B cell (primary cell): ENCODE measurements at regions not wholly inside any gene's neighbourhood (a gene's known extent, or its start where the extent isn't known, plus 50 kb on each side); places are given as distances from the start of the nearest gene placed in this dataset.

Experiments used
- ATAC-seq: fragments of 200-7000 bp; cut with Tn5 transposase; one replicate; pipeline ENCODE4 v1.10.0; 2021; ENCODE audit warnings: low read depth, mild to moderate bottlenecking, moderate number of reproducible peaks, moderate library complexity
- CTCF ChIA-PET: fragments of 350-600 bp; sonication (Branson Sonifier 250); formaldehyde crosslinking; loops from one replicate; lab custom pipeline; 2021; ENCODE audit warnings: antibody characterized with exemption, inconsistent platforms; lab: Charles Lee
- POLR2A ChIA-PET: fragments of 350-600 bp; sonication (Branson Sonifier 250); formaldehyde crosslinking; loops from one replicate; lab custom pipeline; 2021; ENCODE audit warnings: antibody characterized with exemption; lab: Charles Lee
- DNase-seq: peaks from one replicate; pipeline ENCODE4 v3.0.0; 2013
- H2AFZ ChIP-seq: 2 replicates; pipeline ENCODE4 v1.6.1; 2012; ENCODE audit warnings: mild to moderate bottlenecking, low read depth, low read length; ENCODE audit not compliant: insufficient read depth, poor library complexity, severe bottlenecking
- H3K27ac ChIP-seq, 2 donors: 1 replicate in 1 of 2; 2 replicates in 1 of 2; pipeline ENCODE4 v1.5.1; 2012 to 2013; ENCODE audit warnings: low read length in 2 of 2, mild to moderate bottlenecking in 2 of 2, moderate library complexity in 1 of 2
- H3K27me3 ChIP-seq, 4 experiments: fragments of 200-600 bp in 1 of 4; sonication (generic) in 1 of 4; replicated peaks in 1 of 4; 1 replicate in 2 of 4; 2 replicates in 2 of 4; pipeline versions ENCODE4 v1.6.1 to v1.7.0; 2013 to 2016; ENCODE audit warnings: low read length in 3 of 4, mild to moderate bottlenecking in 2 of 4, mixed read lengths in 1 of 4, moderate library complexity in 1 of 4; ENCODE audit not compliant: insufficient read depth in 4 of 4, control insufficient read depth in 3 of 4; ENCODE audit errors: control extremely low read depth in 1 of 4
- H3K36me3 ChIP-seq, 2 experiments: replicated peaks in 1 of 2; 1 replicate in 1 of 2; 2 replicates in 1 of 2; pipeline versions ENCODE4 v1.6.1 to v1.7.1; 2013; ENCODE audit warnings: low read length in 1 of 2; ENCODE audit not compliant: insufficient read depth in 2 of 2, control insufficient read depth in 1 of 2; ENCODE audit errors: control extremely low read depth in 1 of 2, extremely low read depth in 1 of 2
- H3K4me1 ChIP-seq, 2 donors: fragments of 200-600 bp in 1 of 2; sonication (generic) in 1 of 2; 1 replicate in 1 of 2; 2 replicates in 1 of 2; pipeline versions ENCODE4 v1.5.1 to v1.6.1; 2013 to 2017; ENCODE audit warnings: low read length in 2 of 2; ENCODE audit not compliant: control insufficient read depth in 2 of 2, insufficient read depth in 2 of 2
- H3K4me2 ChIP-seq: replicated peaks from 2 replicates; pipeline ENCODE3; 2012; ENCODE audit warnings: mild to moderate bottlenecking, low read depth, low read length; ENCODE audit not compliant: poor library complexity, severe bottlenecking
- H3K4me3 ChIP-seq, 5 experiments: fragments of 200-600 bp in 1 of 5; sonication (generic) in 1 of 5; 1 replicate in 3 of 5; 2 replicates in 2 of 5; pipeline versions ENCODE4 v1.5.1 to v1.7.0; 2011 to 2016; ENCODE audit warnings: low read length in 4 of 5, mild to moderate bottlenecking in 4 of 5, low read depth in 2 of 5, control low read depth in 1 of 5, moderate library complexity in 1 of 5; ENCODE audit not compliant: insufficient read depth in 1 of 5; ENCODE audit errors: control extremely low read depth in 1 of 5, extremely low read depth in 1 of 5
- H3K79me2 ChIP-seq: fragments of 200-600 bp; sonication (generic); one replicate; pipeline ENCODE4 v1.6.0; 2016; ENCODE audit warnings: low read length; ENCODE audit not compliant: control insufficient read depth, insufficient read depth
- H3K9ac ChIP-seq: fragments of 200-600 bp; sonication (generic); 2 replicates; pipeline ENCODE4 v1.6.1; 2017; ENCODE audit warnings: mild to moderate bottlenecking, low read length, moderate library complexity
- H3K9me3 ChIP-seq, 3 donors: one replicate each; pipeline versions ENCODE4 v1.6.1 to v1.7.1; 2013; ENCODE audit warnings: low read length in 2 of 3; ENCODE audit not compliant: control insufficient read depth in 2 of 3, insufficient read depth in 1 of 3; ENCODE audit errors: control extremely low read depth in 1 of 3
- H4K20me1 ChIP-seq: 2 replicates; pipeline ENCODE4 v1.6.0; 2012; ENCODE audit warnings: mild to moderate bottlenecking, low read length; ENCODE audit not compliant: insufficient read depth, control insufficient read depth, poor library complexity, severe bottlenecking
- H3K27ac Mint-ChIP-seq: one replicate; pipeline ENCODE4 v1.8.0; 2021; ENCODE audit warnings: mixed read lengths
- H3K27me3 Mint-ChIP-seq: one replicate; pipeline ENCODE4 v1.8.0; 2021; ENCODE audit warnings: mixed read lengths
- H3K4me1 Mint-ChIP-seq: one replicate; pipeline ENCODE4 v1.8.0; 2021; ENCODE audit warnings: mixed read lengths
- H3K4me3 Mint-ChIP-seq: one replicate; pipeline ENCODE4 v1.8.0; 2021; ENCODE audit warnings: mixed read lengths
- H3K9me3 Mint-ChIP-seq: one replicate; pipeline ENCODE4 v1.8.0; 2022; ENCODE audit warnings: mixed read lengths; ENCODE audit not compliant: insufficient read depth
- EZH2 ChIP-seq: IDR thresholded peaks from 2 replicates; pipeline ENCODE4 v1.6.1; 2012; ENCODE audit warnings: borderline replicate concordance, low read depth, mild to moderate bottlenecking, moderate library complexity, low read length; ENCODE audit not compliant: insufficient read depth, poor library complexity, severe bottlenecking
- WGBS: methylation state at CpG from one replicate; pipeline ENCODE4 v1.1.5; 2013; ENCODE audit warnings: missing lambda C conversion rate; ENCODE audit not compliant: insufficient coverage; 5-methylcytosine and 5-hydroxymethylcytosine counted together
- intact Hi-C: fragments of 100-400 bp; cut with micrococcal nuclease; formaldehyde crosslinking; loops from one replicate; pipeline ENCODE4 v1.10.0; 2022
- TF ChIP-seq, protein P1 (sequence below): fragments of 200-600 bp; IDR thresholded peaks from one replicate; pipeline ENCODE4 v1.8.0; 2022; ENCODE audit warnings: antibody characterized with exemption, mild to moderate bottlenecking

GRCh38 chr13:107870400-107870799 lies 344.9 kb downstream of the LIG4 start:
- peaks cover 2% of the 10 kb centered on the region for H3K9me3 Mint-ChIP-seq
- Histone ChIP-seq H3K36me3 (no peaks in the 10 kb centered on the region), H3K9ac (no peak overlapping the region), H2AFZ (no peak overlapping the region), H3K4me1 (no peaks in the 10 kb centered on the region), H3K4me3 (no peak overlapping the region), H3K79me2 (no peaks in the 10 kb centered on the region), H3K4me2 (no peak overlapping the region), H3K27ac (no peak overlapping the region), H3K9me3 (peaks cover 0 to 15% (median 0%) of the 10 kb centered on the region in 3 donors), H3K27me3 (peaks cover 0 to 28% (median 11%) of the 10 kb centered on the region in 4 experiments), H4K20me1 (no peaks in the 10 kb centered on the region)
- CTCF ChIA-PET, result no interaction called here
- ATAC-seq, result no peak
- no peak overlapping the region for H3K4me3 Mint-ChIP-seq
- H3K27me3 Mint-ChIP-seq, result peaks cover 31% of the 10 kb centered on the region
- WGBS, result 92% methylated on average over 2 of the region's 4 CpGs
- TF ChIP-seq, protein P1, sequence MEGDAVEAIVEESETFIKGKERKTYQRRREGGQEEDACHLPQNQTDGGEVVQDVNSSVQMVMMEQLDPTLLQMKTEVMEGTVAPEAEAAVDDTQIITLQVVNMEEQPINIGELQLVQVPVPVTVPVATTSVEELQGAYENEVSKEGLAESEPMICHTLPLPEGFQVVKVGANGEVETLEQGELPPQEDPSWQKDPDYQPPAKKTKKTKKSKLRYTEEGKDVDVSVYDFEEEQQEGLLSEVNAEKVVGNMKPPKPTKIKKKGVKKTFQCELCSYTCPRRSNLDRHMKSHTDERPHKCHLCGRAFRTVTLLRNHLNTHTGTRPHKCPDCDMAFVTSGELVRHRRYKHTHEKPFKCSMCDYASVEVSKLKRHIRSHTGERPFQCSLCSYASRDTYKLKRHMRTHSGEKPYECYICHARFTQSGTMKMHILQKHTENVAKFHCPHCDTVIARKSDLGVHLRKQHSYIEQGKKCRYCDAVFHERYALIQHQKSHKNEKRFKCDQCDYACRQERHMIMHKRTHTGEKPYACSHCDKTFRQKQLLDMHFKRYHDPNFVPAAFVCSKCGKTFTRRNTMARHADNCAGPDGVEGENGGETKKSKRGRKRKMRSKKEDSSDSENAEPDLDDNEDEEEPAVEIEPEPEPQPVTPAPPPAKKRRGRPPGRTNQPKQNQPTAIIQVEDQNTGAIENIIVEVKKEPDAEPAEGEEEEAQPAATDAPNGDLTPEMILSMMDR, result no peak
- TF ChIP-seq EZH2, result no peak
- intact Hi-C loops, result no loop called here
- POLR2A ChIA-PET, result no interaction called here
- no peak for DNase-seq
- H3K27ac Mint-ChIP-seq, result no peak overlapping the region
- H3K4me1 Mint-ChIP-seq, result peaks cover 5% of the 10 kb centered on the region

- Histone ChIP-seq H3K4me3 (no peak overlapping the region), H3K36me3 (no peaks in the 10 kb centered on the region), H3K79me2 (no peaks in the 10 kb centered on the region), H3K4me1 (no peaks in the 10 kb centered on the region), H3K9ac (no peak overlapping the region), H3K27ac (no peak overlapping the region), H3K4me2 (no peak overlapping the region), H2AFZ (no peak overlapping the region), H3K9me3 (peaks cover 0 to 10% (median 0%) of the 10 kb centered on the region in 3 donors), H3K27me3 (peaks cover 0 to 33% (median 13%) of the 10 kb centered on the region in 4 experiments), H4K20me1 (no peaks in the 10 kb centered on the region)
- ChIA-PET POLR2A (no interaction called here), CTCF (no interaction called here)
- H3K27me3 Mint-ChIP-seq, result peaks cover 51% of the 10 kb centered on the region
- H3K4me1 Mint-ChIP-seq, result peaks cover 5% of the 10 kb centered on the region
- DNase-seq, result no peak
- no peak for TF ChIP-seq EZH2
- TF ChIP-seq, protein P1, result no peak
- intact Hi-C loops, result no loop called here
- H3K9me3 Mint-ChIP-seq, result no peaks in the 10 kb centered on the region
- no peak for ATAC-seq
- no peak overlapping the region for H3K27ac Mint-ChIP-seq
- no peak overlapping the region for H3K4me3 Mint-ChIP-seq
- WGBS, result 7% methylated on average over 80 of the region's 81 CpGs
Observed at GRCh38 chr13:107867701-107868661, 347.4 kb downstream of the LIG4 start.
